GM19043 (cell line): ENCODE measurements at regions not wholly inside any gene's neighbourhood (a gene's known extent, or its start where the extent isn't known, plus 50 kb on each side); places are given as distances from the start of the nearest gene placed in this dataset.
A peak's percentile ranks its signal among the peaks of the same experiment; 100 is the strongest.
"Not testable (repeated sequence)": the region's sequence is repeated elsewhere in the genome, so short reads cannot be mapped to it uniquely, and the experiment has no call there.

Experiments used
- ATAC-seq: cut with Tn5 transposase; IDR thresholded peaks from one replicate; pipeline ENCODE4 v1.9.1; 2021; ENCODE audit warnings: low read depth; ENCODE audit not compliant: unreplicated experiment

DNA sequence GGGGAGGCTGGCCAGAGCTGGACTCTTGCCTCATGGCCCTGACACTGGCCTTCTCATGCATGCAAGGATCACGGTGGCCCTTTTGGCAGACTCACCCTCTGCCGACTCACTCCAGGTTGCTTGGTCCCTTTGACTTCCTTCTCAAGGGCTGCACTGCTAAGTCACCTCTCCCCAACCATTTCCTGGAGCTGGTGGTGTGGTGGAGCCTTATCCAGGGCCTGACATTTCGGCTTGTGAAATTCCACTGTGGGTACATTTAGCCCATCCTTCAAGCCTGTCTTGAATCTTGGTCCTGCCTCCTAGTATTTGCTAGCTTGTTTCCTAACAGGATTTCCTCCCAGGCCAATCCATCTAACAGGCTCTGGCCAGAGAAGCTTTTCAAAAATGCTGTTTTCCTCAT, 52.6 kb upstream of the JUN start:
- ATAC-seq = no peak

DNA sequence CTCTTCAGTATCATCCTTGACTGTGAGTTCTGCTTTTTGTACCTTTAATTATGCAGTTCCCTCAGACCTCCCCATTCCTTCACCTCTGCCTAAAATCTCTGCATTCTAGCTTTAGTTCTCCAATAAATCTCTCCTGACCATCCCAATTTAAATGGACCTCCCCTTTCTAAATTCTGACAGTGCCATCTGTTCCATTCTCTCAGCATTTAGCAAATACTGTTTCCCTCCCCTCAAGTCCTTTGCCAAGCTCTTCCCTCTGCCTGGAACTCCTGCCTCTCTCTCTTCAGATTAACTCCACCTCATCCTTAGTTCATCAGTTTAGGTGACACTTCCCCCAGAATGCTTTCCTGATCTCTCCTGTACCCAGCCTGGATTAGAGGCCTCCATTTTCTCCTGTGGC, 54.0 kb upstream of the JUN start:
- no peak for ATAC-seq

DNA sequence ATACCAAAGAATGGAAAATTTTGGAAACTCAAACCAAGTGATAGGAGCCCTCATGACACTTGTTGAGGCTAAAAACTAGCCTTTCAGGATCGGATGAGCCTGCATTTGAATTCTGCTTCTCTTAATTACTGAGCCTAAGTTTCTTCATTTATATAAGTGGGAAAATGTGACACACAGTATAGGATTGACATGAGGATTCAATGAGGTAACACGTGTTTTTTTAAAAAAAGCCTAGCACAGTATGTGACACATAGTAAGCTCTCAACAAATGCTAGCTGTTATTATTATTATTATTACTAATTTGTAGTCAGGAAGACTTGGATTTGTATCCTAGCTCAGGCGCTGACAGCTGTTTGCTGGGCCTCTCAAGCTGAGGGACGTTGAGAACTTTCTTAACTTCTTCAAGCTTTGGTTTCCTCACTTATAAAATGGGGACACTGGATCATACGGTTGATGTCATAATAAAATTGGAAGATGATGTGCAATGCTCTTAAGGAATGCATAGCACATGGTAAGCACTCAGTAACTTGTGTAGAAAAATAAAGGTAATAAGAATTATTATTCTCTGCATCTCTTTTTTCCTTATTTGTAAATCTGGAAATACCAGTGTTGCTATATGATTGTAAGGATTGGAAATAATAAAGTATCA, 55.4 kb upstream of the JUN start:
- ATAC-seq = no peak

DNA sequence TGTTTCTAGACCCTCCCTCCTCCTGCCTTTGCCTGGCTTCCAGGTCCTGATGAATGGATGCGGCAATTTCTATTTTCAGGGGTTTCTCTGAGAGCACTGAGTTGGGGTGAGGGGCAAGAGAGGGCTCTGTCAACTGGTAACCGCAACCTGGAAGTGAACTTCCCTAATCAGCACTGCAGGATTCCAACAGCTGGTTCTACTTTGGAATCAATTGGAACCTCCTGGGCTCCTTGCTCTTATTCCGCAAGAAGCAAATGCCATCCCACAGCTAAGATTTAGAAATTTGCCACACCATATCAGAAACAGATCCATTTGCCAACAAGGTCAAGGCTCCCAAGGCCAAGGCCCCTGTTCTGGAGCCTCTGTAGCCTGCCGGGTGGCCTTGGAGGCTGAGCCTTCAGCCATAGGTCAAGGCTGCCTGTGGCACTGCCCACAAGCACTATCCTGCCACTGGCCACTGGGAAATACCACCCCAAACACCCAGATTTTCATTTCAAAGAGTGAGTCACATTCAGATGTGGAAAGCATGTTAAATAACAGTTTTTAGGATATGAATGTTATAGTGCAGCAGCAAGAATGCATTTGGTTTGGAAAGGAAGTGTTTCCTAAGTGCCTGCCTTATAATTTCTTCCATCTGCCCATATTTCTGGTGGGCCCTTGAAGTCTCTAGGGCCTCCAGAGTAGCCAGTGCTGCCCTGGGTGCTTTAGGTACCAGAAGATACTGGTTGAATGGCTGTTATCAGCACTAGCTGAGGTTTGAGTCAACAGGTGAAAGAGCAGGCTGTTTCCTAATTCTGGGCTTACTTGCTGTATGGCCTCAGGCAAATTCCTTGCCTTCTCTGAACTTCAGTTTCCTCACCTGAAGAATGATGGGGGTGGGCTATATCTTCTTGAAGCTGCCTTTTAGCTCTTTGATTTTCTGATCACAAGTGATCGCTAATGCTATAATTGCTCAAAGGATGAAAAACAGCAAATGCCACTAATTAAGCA, 56.3 kb upstream of the JUN start:
- no peak for ATAC-seq

DNA sequence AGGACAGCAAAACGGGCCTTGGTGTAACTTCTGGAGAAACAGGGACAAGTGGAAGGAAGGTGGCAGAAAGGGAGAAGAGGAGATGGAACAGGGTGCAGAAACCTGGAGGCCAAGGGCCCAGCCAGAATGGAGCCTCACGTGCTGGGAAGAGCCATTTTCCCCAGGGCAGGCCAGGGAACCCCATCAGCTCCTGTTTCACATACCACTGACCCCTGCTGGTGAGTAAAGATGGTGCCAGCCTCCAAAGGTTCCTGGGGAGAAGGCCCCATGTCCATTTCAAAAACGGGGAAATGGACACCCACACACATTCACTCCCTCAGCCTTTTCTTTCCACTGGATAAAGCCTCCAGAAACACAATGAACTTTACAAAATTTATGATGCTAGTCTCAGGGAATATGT, 57.6 kb upstream of the JUN start:
- no peak for ATAC-seq

DNA sequence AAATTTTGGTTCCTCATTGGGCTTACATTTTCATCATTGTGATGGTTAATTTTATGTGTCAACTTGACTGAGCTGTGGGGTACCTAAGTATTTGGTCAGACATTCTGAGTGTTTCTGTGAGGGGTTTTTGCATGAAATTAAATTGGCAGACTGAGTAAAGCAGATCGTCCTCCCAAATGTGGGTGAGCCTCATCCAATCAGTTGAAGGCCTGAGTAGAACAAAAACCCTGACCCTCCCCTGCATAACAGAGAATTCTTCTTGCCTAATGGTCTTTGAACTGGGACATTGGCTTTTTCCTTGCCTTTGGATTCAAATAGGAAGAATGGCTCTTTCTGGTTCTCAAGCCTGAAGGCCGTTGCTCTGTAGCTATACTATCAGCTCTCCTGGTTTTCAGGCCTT, 59.1 kb upstream of the JUN start:
- no peak for ATAC-seq

DNA sequence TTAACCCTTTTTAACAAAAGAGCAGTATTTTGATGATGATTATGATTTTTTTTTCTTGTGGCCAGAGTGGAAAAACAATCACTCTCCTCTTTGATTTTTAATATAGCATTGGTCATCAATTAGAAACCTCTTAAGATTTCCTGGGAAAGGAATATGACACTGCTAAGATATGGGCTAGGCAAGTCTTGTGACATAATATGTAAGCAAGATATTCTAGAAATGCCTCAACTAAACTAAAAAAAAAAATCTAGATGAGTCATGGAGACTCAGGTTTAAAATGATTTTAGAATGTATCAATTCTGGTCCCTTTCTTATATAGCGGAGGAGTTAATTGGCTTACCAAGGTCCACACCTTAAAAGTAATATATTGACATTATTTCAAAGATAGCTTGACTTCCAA, 60.3 kb upstream of the JUN start:
- no peak for ATAC-seq

DNA sequence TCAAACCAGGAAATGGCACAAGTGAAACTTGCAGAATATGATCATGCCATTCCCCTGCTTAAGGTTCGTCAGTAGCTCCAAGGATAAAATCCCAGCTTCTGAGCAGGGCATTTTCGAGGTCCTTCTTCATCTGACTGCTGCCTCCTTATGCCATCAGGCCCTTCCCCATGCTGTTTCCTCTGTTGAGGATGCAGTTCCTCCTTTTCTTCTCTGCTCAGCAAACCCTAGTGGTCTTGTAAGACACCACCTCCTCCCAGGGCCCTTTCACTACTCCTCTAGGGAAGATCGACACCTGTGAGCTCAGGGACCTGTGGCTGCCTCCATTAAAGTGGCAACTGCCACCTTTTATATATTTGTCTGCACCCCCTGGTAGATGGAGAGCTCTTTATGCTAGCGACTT, 62.1 kb upstream of the JUN start:
- no peak for ATAC-seq

DNA sequence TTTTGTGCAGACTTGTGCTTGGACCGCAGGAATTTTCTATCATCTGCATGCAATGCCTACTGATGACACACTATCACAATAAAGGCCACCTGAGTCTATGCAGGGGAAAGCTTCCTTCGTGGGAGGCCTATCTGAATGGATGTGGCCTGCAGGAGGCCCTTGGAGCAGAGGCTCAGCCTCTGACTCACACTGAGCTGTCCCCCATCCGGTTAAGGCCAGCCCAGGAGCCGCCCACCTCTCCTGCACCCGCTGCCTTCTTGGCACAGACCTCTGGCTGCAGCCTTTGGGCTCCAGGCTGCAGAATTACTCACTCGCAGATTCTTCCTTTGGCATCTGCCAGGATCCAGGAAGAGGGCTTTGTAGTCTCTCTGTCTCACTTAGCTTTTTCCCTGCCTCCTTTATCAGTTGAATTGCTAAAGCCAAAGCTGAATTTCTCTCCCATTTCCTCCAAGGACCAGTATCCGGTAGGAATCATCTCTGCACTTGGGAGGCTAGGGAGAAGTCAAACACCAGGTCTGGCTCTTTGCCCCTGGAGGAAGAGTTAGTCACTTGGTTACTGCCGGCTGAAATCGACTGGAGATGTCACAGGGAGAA, 65.1 kb upstream of the JUN start:
- no peak for ATAC-seq

DNA sequence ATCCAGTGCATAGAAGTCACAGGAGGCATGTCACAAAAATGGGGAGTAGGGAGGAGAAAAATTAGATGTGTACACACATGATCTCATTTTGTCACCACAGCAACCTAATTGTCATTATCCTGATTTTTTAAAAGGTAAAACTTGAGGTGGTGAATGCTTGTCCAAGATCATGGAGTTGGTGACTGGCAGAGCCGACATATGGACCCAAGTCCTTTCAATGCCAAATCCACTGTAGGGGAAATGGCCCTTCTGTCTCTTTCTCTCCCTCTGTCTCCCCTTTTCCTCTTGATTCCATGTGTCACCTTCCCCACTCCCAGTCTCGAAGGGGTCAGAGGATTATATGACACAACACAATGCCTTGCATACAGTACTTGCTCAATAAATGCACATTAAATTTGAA, 65.7 kb upstream of the JUN start:
- ATAC-seq = no peak

DNA sequence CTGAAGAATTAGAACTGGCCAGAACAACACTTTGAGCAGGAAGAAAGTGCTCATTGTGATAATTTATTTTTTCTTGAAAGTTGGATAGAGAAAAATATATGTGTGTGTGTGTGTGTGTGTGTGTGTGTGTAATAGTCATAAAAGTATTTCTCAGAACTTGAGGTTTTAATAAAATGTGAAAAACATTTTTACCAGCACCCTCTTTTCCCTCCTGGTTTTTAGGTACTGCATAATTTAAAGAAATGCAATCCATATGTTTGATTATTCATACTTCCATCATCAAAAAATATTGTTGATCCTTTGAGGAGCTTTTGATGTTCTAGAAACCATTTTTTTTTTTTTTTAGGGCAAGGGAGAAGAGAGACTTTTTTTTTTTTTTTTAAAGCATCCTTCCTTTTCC, 66.8 kb upstream of the JUN start:
- no peak for ATAC-seq

DNA sequence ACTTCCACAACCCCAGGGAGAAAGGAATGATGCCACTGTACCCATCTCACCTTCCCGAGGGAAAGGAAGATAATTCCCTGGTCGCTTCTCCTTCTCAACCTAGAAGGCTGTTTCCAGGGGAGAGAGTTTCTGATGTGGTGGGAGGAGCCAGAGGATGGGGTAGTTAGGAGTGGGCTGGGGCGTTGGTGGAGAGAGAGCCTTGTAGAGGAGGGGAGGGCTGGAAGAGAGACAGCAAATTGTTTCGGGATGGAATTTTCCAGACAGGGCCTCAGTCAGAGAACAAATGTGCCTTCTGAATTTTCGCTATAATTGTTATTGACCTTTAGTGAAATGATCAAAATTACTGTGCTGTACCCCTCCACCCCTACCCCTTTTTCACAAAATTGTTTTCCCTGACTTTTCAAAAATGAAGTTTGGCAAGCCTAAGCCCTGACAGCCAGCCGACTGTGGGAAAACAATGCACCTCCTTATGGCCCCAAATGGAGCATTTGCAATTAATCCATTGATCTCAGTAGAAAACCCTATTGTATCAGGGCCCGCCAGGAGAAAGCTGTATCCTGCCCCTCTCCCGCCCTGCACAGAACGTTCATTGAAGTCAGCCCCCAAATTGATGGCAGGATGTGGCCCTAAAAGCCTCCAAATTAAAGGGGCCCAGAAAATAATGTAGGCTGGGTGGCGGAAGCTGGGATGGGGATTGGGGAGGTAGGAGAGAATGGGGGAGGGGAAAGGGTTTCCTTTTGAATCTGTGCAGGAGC, 69.1 kb upstream of the JUN start:
- ATAC-seq = no peak

DNA sequence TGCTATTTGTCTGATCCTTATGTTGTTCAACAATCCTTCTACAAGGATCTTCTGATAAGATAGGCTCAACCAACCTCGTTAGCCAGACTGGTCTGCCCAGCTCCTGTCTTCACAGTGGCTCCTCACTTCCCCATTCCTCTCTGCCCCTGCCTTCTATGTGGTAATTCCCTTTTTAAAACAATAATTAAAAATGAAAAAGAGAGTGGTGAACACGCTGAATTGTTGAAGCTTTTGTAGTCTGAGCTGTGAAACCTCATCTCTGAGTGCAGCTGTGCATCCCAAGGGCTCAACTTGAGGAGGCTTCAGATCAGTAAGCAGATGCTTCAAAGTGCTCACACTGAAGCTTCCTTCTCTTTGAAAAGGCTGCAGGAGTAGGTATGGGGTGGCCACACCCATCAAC, 70.7 kb upstream of the JUN start:
- ATAC-seq = no peak

DNA sequence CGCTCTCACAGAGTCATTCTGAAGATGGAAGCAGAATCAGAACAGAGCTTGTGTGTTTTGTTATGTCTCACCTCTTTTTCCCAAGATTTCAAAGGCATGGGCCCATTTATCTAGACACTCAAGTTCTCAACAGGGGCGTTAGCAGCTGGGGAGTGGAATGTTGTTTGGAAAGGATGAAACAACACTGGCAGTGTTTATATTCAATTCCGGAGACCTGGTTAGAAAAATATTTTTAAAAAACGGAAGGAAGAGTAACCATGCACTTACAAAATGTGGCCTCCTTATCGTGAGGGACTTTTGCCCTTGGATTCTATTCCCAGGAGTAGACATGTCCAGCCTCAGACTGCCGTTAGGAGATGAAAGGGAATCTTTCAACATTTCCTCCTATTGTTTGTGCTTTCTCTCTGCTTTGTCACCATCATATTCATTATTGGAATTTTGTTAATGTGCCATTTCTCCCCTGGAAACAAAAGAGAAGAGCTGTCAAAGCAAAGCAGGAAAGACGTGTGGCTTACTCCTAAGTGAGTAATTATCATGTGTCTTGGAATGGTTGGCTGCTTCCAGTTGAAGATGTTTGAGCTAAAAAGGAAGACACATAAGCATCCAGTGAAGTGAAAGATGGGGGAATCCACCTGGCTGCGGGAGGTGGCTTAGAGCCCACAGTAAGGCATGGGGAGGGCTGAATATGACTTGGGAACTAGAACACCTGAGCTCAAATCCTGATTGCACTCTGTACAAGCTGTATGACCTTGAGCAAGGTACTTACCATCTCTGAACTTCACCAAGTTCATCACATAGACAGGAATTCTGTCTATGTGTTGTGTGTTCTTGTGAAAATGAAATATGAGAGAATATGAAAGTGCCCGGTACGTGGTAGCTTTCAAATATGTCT, 71.7 kb upstream of the JUN start:
- ATAC-seq = no peak

DNA sequence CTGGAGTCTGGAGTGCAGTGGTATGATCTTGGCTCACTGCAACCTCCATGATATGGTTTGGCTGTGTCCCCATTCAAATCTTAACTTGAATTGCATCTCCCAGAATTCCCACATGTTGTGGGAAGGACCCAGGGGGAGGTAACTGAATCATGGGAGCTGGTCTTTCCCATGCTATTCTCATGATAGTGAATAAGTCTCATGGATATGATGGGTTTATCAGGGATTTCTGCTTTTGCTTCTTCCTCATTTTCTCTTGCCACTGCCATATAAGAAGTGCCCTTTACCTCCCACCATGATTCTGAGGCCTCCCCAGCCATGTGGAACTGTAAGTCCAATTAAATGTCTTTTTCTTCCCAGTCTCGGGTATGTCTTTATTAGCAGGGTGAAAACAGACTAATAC, 72.4 kb upstream of the JUN start:
- not testable (repeated sequence) for ATAC-seq

DNA sequence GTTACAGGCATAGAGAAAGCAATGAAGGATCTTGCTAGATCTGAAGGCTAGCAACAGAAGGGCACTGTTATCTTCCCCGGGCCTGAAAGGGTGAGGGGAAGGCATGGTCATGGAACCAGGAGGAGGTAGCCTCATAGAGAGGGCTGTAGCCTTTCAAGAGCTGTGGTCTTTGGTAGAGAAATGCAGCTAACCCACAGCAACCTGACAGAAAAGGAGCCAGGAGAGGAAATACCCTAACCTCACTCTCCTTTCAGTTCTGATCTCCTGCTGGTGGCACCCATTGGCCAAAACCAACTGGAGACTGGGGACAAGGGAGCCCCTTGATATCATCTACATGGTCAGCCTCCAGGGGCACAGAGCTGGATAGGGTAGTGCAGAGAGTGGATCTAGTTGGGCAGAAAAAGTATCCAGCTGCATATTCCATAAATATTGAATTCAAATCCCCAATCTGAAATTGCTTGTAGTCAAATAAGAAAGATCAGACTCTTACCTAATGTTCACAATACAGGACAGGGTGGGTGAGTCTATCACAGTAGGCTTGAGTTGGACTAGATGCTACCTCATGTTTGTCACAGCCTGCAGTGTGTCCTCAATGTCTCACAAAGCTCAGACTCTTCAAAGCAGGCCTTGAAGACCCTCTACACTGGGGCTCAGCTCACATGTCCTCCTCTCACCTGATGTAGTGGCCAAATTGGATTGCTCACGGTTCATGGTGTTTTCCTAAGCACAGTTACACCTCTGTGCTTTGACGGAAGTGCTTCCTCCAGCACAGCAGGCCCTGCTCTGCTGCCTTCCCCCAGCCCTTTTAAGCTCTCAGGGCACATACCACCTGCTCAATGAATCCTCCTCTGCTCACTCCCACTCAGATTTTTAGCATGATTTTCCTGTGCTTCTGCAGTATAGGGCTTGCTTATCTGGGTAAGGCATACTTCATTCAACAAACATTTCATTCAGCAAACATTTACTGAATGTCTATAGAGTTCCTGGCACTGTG, 74.1 kb upstream of the JUN start:
- ATAC-seq = peak; percentile 74

DNA sequence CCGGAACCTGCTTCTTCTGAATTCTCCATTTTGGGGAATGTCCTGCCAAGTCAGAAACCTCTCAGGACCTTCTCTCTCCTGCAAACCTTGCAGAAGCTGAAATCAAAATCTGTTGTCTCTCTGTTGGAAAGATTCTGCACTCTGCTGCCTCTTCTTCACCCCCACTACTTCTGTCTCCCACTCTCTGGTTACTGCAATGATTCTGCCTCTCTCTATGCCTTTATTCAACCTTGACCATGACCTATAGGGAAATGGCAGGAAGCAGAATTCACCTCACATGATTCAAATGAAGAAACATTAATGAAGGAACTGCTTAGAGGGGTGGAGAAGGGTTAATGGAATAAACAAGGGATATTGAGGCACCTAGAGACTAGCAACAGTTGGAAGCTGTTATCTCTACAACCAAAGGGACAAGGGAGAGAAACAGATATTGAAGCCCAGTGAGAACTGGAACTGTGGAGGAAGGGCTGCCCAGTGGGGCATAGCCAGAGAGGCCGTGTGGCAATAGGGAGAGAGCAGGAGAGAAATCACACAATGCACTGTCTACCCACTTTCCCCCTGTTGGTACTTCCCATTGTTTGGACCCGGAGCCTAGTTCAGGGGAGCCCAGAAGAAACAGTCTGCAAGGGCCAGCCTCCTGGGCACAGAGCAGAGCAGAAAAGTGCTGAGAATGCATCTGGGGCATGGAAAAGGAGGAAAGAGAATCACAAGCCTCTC, 76.1 kb upstream of the JUN start:
- ATAC-seq = no peak

DNA sequence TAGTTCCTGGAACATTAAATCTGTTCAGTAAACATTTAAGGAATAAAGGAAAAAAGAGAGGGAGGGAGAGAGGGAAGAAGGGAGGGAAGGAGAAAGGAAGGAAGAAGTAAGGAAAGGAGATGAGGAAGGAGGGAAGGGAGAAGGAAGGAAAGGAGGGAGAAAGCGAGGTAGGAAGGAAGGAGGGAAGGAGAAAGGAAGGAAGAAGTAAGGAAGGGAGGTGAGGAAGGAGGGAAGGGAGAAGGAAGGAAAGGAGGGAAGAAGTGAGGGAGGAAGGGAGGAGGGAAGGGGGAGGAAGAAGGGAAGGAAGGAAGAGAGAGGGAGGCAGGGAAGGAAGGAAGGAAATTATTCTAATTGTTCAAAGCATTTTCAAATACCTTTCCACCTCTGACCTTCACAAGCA, 77.2 kb upstream of the JUN start:
- no peak for ATAC-seq
